ENCODE measurements at regions not wholly inside any gene's neighbourhood (a gene's known extent, or its start where the extent isn't known, plus 50 kb on each side); places are given as distances from the start of the nearest gene placed in this dataset.

DNA sequence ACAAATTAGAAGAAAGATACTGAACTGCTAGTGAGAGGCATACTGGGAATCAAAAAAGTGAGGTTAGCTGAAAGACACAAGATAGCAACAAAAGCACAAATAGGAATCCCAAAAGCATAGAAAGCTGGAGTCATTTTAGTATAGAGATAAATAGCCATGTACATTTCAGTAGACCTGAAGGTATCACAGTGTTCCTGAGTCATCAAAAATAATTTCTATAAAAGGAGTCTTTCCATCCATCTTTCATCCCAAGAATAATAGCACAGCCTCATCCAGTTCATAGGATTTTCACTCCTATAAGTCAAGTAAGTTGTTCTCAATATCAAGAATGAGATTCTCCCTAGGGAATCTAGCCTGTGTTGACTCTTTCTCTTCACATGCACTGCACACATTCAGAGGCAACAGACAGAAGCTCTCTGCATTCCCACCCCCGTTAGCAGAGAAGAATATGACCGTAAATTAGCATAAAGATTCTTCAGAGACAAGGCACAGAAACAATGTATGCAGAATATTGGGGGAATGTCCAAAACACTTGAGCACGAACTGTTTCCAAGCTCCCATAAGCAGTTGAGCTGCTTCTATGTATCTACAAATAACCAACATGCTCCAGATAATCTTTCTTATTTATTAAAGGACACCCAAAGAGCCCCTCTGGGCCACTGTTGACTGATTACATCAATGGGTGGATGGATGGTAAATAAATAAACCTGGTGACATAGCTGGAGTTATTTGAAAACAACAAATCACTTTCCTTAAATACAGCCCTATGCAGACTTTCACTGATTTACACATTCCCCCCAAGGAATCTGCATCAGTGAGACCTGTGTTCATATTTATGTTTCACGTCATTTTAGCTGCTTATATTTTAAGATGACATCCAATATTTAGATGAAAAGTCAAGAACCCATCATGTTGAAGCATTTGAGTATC is 174.5 kb upstream of the PKDCC start:
- no peaks in the 10 kb centered on the region for H3K79me2 ChIP-seq (ENCODE audit: control insufficient read depth, insufficient read depth, low read length)
- H3K4me1 ChIP-seq (ENCODE audit: control insufficient read depth, extremely low read depth, insufficient read depth, low read length) = peaks cover 2% of the 10 kb centered on the region
- H2AFZ ChIP-seq (ENCODE audit: low read length) = no peak overlapping the region
- DNase-seq (ENCODE audit: low read depth in 2 of 2) = no peak
- no peak overlapping the region for H3K27ac ChIP-seq (ENCODE audit: insufficient read depth, low read length)
- no peak overlapping the region for H3K9ac ChIP-seq (ENCODE audit: insufficient read depth, low read length)
- TF ChIP-seq, protein P1, sequence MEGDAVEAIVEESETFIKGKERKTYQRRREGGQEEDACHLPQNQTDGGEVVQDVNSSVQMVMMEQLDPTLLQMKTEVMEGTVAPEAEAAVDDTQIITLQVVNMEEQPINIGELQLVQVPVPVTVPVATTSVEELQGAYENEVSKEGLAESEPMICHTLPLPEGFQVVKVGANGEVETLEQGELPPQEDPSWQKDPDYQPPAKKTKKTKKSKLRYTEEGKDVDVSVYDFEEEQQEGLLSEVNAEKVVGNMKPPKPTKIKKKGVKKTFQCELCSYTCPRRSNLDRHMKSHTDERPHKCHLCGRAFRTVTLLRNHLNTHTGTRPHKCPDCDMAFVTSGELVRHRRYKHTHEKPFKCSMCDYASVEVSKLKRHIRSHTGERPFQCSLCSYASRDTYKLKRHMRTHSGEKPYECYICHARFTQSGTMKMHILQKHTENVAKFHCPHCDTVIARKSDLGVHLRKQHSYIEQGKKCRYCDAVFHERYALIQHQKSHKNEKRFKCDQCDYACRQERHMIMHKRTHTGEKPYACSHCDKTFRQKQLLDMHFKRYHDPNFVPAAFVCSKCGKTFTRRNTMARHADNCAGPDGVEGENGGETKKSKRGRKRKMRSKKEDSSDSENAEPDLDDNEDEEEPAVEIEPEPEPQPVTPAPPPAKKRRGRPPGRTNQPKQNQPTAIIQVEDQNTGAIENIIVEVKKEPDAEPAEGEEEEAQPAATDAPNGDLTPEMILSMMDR (conservative IDR thresholded peaks at IDR 0.05 in 1 of 2, IDR thresholded peaks at IDR 0.05 in 1 of 2; ENCODE audit: low read depth in 1 of 2, low read length in 2 of 2) = no peak
- no peaks in the 10 kb centered on the region for H4K20me1 ChIP-seq (ENCODE audit: control insufficient read depth, extremely low read depth, insufficient read depth, low read length)
- H3K4me2 ChIP-seq (ENCODE audit: extremely low read depth, insufficient read depth, low read length) = no peak overlapping the region
- H3K36me3 ChIP-seq (ENCODE audit: control insufficient read depth, insufficient read depth, low read length) = no peaks in the 10 kb centered on the region
- H3K27me3 ChIP-seq (ENCODE audit: control insufficient read depth, insufficient read depth, low read length) = no peaks in the 10 kb centered on the region
- no peak overlapping the region for H3K4me3 ChIP-seq (replicated peaks in 1 of 4; ENCODE audit: control extremely low read depth in 1 of 4, insufficient read depth in 1 of 4, low read depth in 3 of 4, low read length in 4 of 4)
- no peaks in the 10 kb centered on the region for H3K9me3 ChIP-seq (ENCODE audit: control insufficient read depth, insufficient read depth, low read depth, low read length)

DNA sequence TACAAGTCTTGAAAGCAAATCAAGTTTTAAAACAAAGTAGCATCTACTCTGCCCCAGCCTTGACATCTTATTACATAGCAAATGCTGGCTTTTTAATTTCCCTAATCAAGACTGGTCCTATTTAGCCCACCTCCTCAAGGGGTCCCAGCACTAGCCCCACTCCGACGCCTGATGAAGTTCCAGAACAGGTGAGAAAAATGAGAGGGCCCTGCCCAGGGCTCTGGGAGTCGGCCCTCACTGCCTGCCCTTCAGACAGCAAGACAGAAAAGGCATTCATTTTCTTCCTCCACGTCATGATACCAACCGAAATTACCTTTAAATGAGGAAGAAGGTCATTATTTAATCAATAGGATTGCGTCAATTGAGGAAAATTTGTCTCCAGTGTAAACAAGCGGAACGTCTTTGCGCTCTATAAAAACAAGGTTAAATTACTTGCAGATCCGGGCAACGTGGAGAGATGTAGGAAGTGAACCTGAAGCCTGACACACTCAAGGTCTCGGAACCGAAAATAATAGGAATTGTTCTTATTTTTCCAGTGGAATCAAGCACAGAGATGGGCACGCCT is 170.6 kb upstream of the PKDCC start:
- H3K4me1 ChIP-seq (ENCODE audit: control insufficient read depth, extremely low read depth, insufficient read depth, low read length) = peaks cover 2% of the 10 kb centered on the region
- DNase-seq (ENCODE audit: low read depth in 2 of 2) = no peak
- H4K20me1 ChIP-seq (ENCODE audit: control insufficient read depth, extremely low read depth, insufficient read depth, low read length) = no peaks in the 10 kb centered on the region
- no peaks in the 10 kb centered on the region for H3K9me3 ChIP-seq (ENCODE audit: control insufficient read depth, insufficient read depth, low read depth, low read length)
- H3K4me2 ChIP-seq (ENCODE audit: extremely low read depth, insufficient read depth, low read length) = no peak overlapping the region
- H2AFZ ChIP-seq (ENCODE audit: low read length) = no peak overlapping the region
- H3K9ac ChIP-seq (ENCODE audit: insufficient read depth, low read length) = no peak overlapping the region
- no peak for TF ChIP-seq EZH2 (IDR thresholded peaks at IDR 0.05; ENCODE audit: low read length, missing control alignments)
- TF ChIP-seq, protein P1 (conservative IDR thresholded peaks at IDR 0.05 in 1 of 2, IDR thresholded peaks at IDR 0.05 in 1 of 2; ENCODE audit: low read depth in 1 of 2, low read length in 2 of 2) = no peak
- no peak overlapping the region for H3K4me3 ChIP-seq (replicated peaks in 1 of 4; ENCODE audit: control extremely low read depth in 1 of 4, insufficient read depth in 1 of 4, low read depth in 3 of 4, low read length in 4 of 4)
- peaks cover 4% of the 10 kb centered on the region for H3K27me3 ChIP-seq (ENCODE audit: control insufficient read depth, insufficient read depth, low read length)
- no peak overlapping the region for H3K27ac ChIP-seq (ENCODE audit: insufficient read depth, low read length)
- no peaks in the 10 kb centered on the region for H3K36me3 ChIP-seq (ENCODE audit: control insufficient read depth, insufficient read depth, low read length)
- H3K79me2 ChIP-seq (ENCODE audit: control insufficient read depth, insufficient read depth, low read length) = no peaks in the 10 kb centered on the region

DNA sequence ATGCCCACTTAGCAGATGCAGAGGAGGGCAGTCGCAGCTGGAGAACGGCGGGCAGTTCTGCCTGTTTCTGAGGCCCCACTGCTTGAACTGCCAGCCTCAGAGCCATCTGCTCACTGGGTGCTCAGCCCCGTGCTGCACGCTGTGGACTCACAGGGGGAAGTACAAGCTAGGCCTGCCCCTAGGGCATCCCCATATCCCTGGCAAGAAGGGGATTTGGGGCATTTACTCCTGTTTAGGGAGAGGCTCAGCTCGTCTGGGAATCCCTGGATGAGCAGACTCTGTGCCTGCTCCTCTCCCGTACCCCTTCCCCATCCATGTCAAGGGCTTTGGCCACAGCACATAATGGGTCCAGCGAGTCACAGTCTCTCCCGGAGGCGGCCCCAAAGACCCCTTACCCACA is 169.8 kb upstream of the PKDCC start:
- Histone ChIP-seq H3K4me3 (replicated peaks in 1 of 4; ENCODE audit: control extremely low read depth in 1 of 4, insufficient read depth in 1 of 4, low read depth in 3 of 4, low read length in 4 of 4) (no peak overlapping the region), H4K20me1 (ENCODE audit: control insufficient read depth, extremely low read depth, insufficient read depth, low read length) (no peaks in the 10 kb centered on the region), H3K27me3 (ENCODE audit: control insufficient read depth, insufficient read depth, low read length) (peaks cover 4% of the 10 kb centered on the region), H3K9me3 (ENCODE audit: control insufficient read depth, insufficient read depth, low read depth, low read length) (no peaks in the 10 kb centered on the region), H3K9ac (ENCODE audit: insufficient read depth, low read length) (no peak overlapping the region), H3K4me1 (ENCODE audit: control insufficient read depth, extremely low read depth, insufficient read depth, low read length) (no peaks in the 10 kb centered on the region), H3K27ac (ENCODE audit: insufficient read depth, low read length) (no peak overlapping the region), H3K36me3 (ENCODE audit: control insufficient read depth, insufficient read depth, low read length) (no peaks in the 10 kb centered on the region), H3K79me2 (ENCODE audit: control insufficient read depth, insufficient read depth, low read length) (no peaks in the 10 kb centered on the region), H2AFZ (ENCODE audit: low read length) (no peak overlapping the region), H3K4me2 (ENCODE audit: extremely low read depth, insufficient read depth, low read length) (no peak overlapping the region)
- TF ChIP-seq, protein P1 (conservative IDR thresholded peaks at IDR 0.05 in 1 of 2, IDR thresholded peaks at IDR 0.05 in 1 of 2; ENCODE audit: low read depth in 1 of 2, low read length in 2 of 2) = no peak
- no peak for TF ChIP-seq EZH2 (IDR thresholded peaks at IDR 0.05; ENCODE audit: low read length, missing control alignments)
- DNase-seq (ENCODE audit: low read depth in 2 of 2) = no peak

Measured in fibroblast of lung (primary cell).